GM18867 (cell line): ENCODE measurements at regions not wholly inside any gene's neighbourhood (a gene's known extent, or its start where the extent isn't known, plus 50 kb on each side); places are given as distances from the start of the nearest gene placed in this dataset.

ENCODE experiments used
- ATAC-seq: cut with Tn5 transposase; IDR thresholded peaks from one replicate; pipeline ENCODE4 v1.9.1; 2021; ENCODE audit warnings: mild to moderate bottlenecking, moderate library complexity; ENCODE audit not compliant: unreplicated experiment

DNA sequence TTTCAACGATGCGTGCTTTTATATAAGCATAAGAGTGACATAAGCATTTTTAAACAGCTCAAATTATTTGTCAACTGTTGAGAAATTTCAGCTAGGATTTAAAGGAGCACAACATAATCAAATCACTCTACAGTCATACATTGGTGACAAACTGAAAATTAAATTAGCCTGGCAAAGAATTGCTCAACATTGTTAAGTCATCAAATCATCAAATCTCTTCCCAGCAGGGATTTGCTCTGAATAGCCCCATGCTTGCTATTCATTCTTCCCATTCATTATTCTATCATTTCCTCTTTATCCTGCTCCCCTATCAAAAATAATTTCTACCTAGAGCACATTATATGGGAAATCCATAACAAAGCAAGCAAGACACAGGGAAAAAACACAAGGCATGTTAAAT is 198.7 kb upstream of the LUZP2 start:
- ATAC-seq = no peak

DNA sequence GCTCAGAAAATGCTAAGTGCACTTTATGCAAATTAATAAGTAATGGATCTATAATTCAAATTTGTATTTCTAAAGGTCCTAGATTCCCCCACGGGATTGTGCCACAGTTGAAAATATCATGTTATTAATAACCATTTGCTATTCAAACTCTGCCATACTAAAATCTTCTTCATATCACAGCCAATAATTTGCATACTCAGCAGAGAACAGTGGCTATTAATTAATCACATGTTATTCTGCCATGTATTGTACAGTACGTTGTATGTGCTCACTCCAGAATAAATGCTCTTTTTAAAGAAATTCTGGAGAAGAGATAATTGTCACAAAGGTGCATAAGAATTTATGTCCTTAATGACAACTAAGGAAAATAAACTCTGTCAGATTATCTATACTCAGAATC is 184.9 kb upstream of the LUZP2 start:
- ATAC-seq = no peak

GRCh38 chr11:24312464-24313238 is 184.2 kb upstream of the LUZP2 start:
- ATAC-seq = no peak

- no peak for ATAC-seq
Measured at GRCh38 chr11:24321229-24321628, 175.6 kb upstream of the LUZP2 start.

- no peak for ATAC-seq
Measured at GRCh38 chr11:24324211-24324610, 172.6 kb upstream of the LUZP2 start.

- ATAC-seq = no peak
Measured at GRCh38 chr11:24344222-24344621, 152.6 kb upstream of the LUZP2 start.

DNA sequence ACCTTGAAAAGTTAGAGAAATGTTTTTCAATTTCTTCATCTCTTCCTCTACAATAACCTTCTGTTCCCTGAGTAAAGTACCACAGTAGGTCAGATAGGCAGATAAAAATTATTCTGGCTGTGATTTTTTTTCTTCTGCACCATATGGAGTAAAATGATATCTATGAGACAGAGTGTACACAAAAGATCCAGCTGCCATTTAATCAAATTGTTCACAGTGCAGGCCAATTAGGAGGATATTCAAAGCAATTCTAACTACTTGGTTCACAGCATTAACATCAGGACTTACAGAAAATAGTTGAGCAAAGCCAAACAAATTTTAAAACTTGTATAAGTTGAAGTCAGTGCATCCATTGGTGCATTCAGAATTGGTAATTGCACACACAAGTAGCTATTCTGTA is 147.9 kb upstream of the LUZP2 start:
- ATAC-seq = no peak

- ATAC-seq = no peak
Measured at GRCh38 chr11:24351179-24351578, 145.7 kb upstream of the LUZP2 start.

GRCh38 chr11:24356501-24356900 is 140.4 kb upstream of the LUZP2 start:
- ATAC-seq = no peak

DNA sequence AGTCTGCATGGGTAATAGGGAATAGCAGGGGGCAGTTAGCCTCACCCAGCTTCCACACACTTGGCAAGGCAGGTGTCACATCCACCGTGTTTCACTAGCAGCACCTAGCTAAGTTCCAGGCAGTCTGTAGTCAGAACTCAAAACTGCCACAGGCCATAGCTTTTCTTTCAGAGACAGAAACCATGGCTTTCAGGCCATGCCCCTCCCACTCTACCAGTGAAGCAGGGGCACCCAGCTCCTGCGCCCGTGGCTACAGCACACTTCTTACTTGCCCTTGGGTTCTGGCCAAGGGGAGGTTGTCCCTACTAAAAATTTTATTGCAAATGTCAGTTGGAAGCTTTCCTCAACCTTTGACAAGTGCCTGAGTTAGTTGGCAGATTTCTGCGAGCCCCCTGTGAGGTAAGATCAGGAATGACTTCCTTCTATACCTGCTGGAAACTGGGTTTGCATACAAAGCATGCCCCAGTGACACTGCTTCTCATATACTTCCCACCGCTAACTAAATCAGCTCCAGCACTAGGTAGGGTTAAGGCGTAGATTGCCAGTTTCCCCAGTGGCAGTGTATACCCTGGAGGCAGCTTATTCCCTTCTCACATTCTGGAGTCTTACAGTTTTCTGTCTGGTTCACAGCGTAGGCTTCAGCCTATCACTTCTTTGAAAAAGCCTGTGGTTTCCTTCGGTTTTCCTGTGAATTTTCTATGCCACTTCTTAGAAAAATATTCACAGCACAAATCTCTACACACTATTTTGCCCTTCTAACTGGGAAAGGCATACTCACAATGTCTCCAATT is 139.0 kb upstream of the LUZP2 start:
- ATAC-seq = no peak

DNA sequence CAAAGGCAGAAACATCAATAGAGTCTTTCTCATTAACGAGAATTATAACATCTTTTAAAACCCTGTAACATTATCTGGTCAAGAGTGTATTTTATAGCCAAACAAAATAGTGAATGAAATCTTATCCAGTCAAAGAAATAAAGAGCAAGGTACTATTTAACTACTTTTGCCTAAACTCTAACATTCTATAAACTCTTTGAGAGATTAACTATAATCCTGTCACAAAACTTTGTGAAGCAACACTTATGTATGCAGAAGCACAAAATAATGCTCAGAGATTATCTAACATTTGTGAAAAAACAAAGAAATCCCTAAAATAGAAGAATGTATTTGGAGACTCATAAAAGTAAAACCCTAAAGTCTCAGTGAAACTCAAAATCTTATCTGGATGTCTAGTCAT is 124.4 kb upstream of the LUZP2 start:
- ATAC-seq = no peak

- no peak for ATAC-seq
Measured at GRCh38 chr11:24373516-24373915, 123.3 kb upstream of the LUZP2 start.

GRCh38 chr11:24375351-24375750 is 121.5 kb upstream of the LUZP2 start:
- no peak for ATAC-seq

- no peak for ATAC-seq
Measured at GRCh38 chr11:24375931-24376330, 120.9 kb upstream of the LUZP2 start.

DNA sequence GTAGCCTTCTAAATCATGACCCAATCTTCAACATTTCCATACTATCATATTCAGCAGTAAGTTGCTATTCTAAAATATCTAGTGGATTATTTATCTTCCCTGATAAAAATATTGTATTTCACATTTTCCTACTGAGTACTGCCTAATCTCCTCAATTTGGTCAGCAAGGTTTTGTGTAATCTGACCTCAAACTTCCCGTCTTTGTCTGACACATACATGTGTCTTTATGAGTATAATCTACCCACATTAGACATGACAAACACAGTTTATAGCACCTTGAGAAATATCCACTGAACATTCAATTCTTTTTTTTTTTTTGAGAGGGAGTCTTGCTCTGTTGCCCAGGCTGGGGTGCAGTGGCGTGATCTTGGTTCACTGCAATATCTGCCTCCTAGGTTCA is 113.7 kb upstream of the LUZP2 start:
- no peak for ATAC-seq

- no peak for ATAC-seq
Measured at GRCh38 chr11:24384240-24384639, 112.6 kb upstream of the LUZP2 start.

GRCh38 chr11:24386546-24387397 is 110.1 kb upstream of the LUZP2 start:
- no peak for ATAC-seq

DNA sequence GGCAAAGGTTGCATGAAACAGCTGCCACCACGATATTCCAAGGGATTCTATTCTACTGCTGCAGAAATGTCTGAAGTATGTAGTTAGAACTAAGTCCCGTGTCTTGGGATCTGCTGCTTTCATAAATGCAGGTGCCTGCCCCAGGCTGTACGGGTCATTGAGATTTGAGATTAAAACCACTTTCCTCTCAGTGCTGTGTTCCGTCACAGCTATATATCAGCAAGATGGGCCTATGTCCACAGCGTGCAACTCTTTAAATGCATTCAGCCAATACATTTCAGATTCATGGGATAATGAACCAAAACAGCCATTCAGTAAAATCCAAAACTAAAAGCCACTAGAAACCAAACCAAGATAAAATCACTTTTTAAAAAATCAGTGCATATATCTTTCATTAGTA is 107.3 kb upstream of the LUZP2 start:
- ATAC-seq = no peak

DNA sequence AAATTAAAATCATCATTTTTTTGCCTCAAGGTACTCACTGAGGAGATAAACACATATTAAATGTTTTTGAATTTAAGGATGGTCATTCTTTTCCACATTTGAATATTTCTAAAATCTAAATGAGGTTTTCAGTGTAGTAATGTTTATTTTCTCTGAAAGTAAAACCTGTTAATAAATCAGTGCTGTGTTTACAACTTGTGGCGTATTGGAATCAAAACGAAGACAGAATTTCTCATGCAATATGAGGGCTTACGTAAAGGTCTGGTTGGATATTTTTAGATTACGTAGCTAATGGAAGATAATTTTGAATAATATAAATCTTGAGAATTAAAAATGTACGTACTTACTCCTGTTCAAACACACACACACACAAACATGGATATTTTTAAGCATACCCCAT is 106.8 kb upstream of the LUZP2 start:
- no peak for ATAC-seq

- ATAC-seq = no peak
Measured at GRCh38 chr11:24390762-24391161, 106.1 kb upstream of the LUZP2 start.

- ATAC-seq = no peak
Measured at GRCh38 chr11:24391167-24391566, 105.7 kb upstream of the LUZP2 start.
